B cell (primary cell): ENCODE measurements at regions not wholly inside any gene's neighbourhood (a gene's known extent, or its start where the extent isn't known, plus 50 kb on each side); places are given as distances from the start of the nearest gene placed in this dataset.

Experiments
- ATAC-seq: fragments of 200-7000 bp; cut with Tn5 transposase; one replicate; pipeline ENCODE4 v1.10.0; 2021; ENCODE audit warnings: low read depth, mild to moderate bottlenecking, moderate number of reproducible peaks, moderate library complexity
- CTCF ChIA-PET: fragments of 350-600 bp; sonication (Branson Sonifier 250); formaldehyde crosslinking; loops from one replicate; lab custom pipeline; 2021; ENCODE audit warnings: antibody characterized with exemption, inconsistent platforms; lab: Charles Lee
- POLR2A ChIA-PET: fragments of 350-600 bp; sonication (Branson Sonifier 250); formaldehyde crosslinking; loops from one replicate; lab custom pipeline; 2021; ENCODE audit warnings: antibody characterized with exemption; lab: Charles Lee
- DNase-seq: peaks from one replicate; pipeline ENCODE4 v3.0.0; 2013
- H2AFZ ChIP-seq: 2 replicates; pipeline ENCODE4 v1.6.1; 2012; ENCODE audit warnings: mild to moderate bottlenecking, low read depth, low read length; ENCODE audit not compliant: insufficient read depth, poor library complexity, severe bottlenecking
- H3K27ac ChIP-seq, 2 donors: 1 replicate in 1 of 2; 2 replicates in 1 of 2; pipeline ENCODE4 v1.5.1; 2012 to 2013; ENCODE audit warnings: low read length in 2 of 2, mild to moderate bottlenecking in 2 of 2, moderate library complexity in 1 of 2
- H3K27me3 ChIP-seq, 4 experiments: fragments of 200-600 bp in 1 of 4; sonication (generic) in 1 of 4; replicated peaks in 1 of 4; 1 replicate in 2 of 4; 2 replicates in 2 of 4; pipeline versions ENCODE4 v1.6.1 to v1.7.0; 2013 to 2016; ENCODE audit warnings: low read length in 3 of 4, mild to moderate bottlenecking in 2 of 4, mixed read lengths in 1 of 4, moderate library complexity in 1 of 4; ENCODE audit not compliant: insufficient read depth in 4 of 4, control insufficient read depth in 3 of 4; ENCODE audit errors: control extremely low read depth in 1 of 4
- H3K36me3 ChIP-seq, 2 experiments: replicated peaks in 1 of 2; 1 replicate in 1 of 2; 2 replicates in 1 of 2; pipeline versions ENCODE4 v1.6.1 to v1.7.1; 2013; ENCODE audit warnings: low read length in 1 of 2; ENCODE audit not compliant: insufficient read depth in 2 of 2, control insufficient read depth in 1 of 2; ENCODE audit errors: control extremely low read depth in 1 of 2, extremely low read depth in 1 of 2
- H3K4me1 ChIP-seq, 2 donors: fragments of 200-600 bp in 1 of 2; sonication (generic) in 1 of 2; 1 replicate in 1 of 2; 2 replicates in 1 of 2; pipeline versions ENCODE4 v1.5.1 to v1.6.1; 2013 to 2017; ENCODE audit warnings: low read length in 2 of 2; ENCODE audit not compliant: control insufficient read depth in 2 of 2, insufficient read depth in 2 of 2
- H3K4me2 ChIP-seq: replicated peaks from 2 replicates; pipeline ENCODE3; 2012; ENCODE audit warnings: mild to moderate bottlenecking, low read depth, low read length; ENCODE audit not compliant: poor library complexity, severe bottlenecking
- H3K4me3 ChIP-seq, 5 experiments: fragments of 200-600 bp in 1 of 5; sonication (generic) in 1 of 5; 1 replicate in 3 of 5; 2 replicates in 2 of 5; pipeline versions ENCODE4 v1.5.1 to v1.7.0; 2011 to 2016; ENCODE audit warnings: low read length in 4 of 5, mild to moderate bottlenecking in 4 of 5, low read depth in 2 of 5, control low read depth in 1 of 5, moderate library complexity in 1 of 5; ENCODE audit not compliant: insufficient read depth in 1 of 5; ENCODE audit errors: control extremely low read depth in 1 of 5, extremely low read depth in 1 of 5
- H3K79me2 ChIP-seq: fragments of 200-600 bp; sonication (generic); one replicate; pipeline ENCODE4 v1.6.0; 2016; ENCODE audit warnings: low read length; ENCODE audit not compliant: control insufficient read depth, insufficient read depth
- H3K9ac ChIP-seq: fragments of 200-600 bp; sonication (generic); 2 replicates; pipeline ENCODE4 v1.6.1; 2017; ENCODE audit warnings: mild to moderate bottlenecking, low read length, moderate library complexity
- H3K9me3 ChIP-seq, 3 donors: one replicate each; pipeline versions ENCODE4 v1.6.1 to v1.7.1; 2013; ENCODE audit warnings: low read length in 2 of 3; ENCODE audit not compliant: control insufficient read depth in 2 of 3, insufficient read depth in 1 of 3; ENCODE audit errors: control extremely low read depth in 1 of 3
- H4K20me1 ChIP-seq: 2 replicates; pipeline ENCODE4 v1.6.0; 2012; ENCODE audit warnings: mild to moderate bottlenecking, low read length; ENCODE audit not compliant: insufficient read depth, control insufficient read depth, poor library complexity, severe bottlenecking
- H3K27ac Mint-ChIP-seq: one replicate; pipeline ENCODE4 v1.8.0; 2021; ENCODE audit warnings: mixed read lengths
- H3K27me3 Mint-ChIP-seq: one replicate; pipeline ENCODE4 v1.8.0; 2021; ENCODE audit warnings: mixed read lengths
- H3K4me1 Mint-ChIP-seq: one replicate; pipeline ENCODE4 v1.8.0; 2021; ENCODE audit warnings: mixed read lengths
- H3K4me3 Mint-ChIP-seq: one replicate; pipeline ENCODE4 v1.8.0; 2021; ENCODE audit warnings: mixed read lengths
- H3K9me3 Mint-ChIP-seq: one replicate; pipeline ENCODE4 v1.8.0; 2022; ENCODE audit warnings: mixed read lengths; ENCODE audit not compliant: insufficient read depth
- CTCF ChIP-seq: fragments of 200-600 bp; IDR thresholded peaks from one replicate; pipeline ENCODE4 v1.8.0; 2022; ENCODE audit warnings: antibody characterized with exemption, mild to moderate bottlenecking
- EZH2 ChIP-seq: IDR thresholded peaks from 2 replicates; pipeline ENCODE4 v1.6.1; 2012; ENCODE audit warnings: borderline replicate concordance, low read depth, mild to moderate bottlenecking, moderate library complexity, low read length; ENCODE audit not compliant: insufficient read depth, poor library complexity, severe bottlenecking
- WGBS: methylation state at CpG from one replicate; pipeline ENCODE4 v1.1.5; 2013; ENCODE audit warnings: missing lambda C conversion rate; ENCODE audit not compliant: insufficient coverage; 5-methylcytosine and 5-hydroxymethylcytosine counted together
- intact Hi-C: fragments of 100-400 bp; cut with micrococcal nuclease; formaldehyde crosslinking; loops from one replicate; pipeline ENCODE4 v1.10.0; 2022

GRCh38 chr13:112204346-112205327 lies 137.7 kb downstream of the SOX1 start:
- no peak for ATAC-seq
- no peak overlapping the region for H3K27ac ChIP-seq
- H3K4me3 Mint-ChIP-seq, result no peak overlapping the region
- DNase-seq, result no peak
- no peak overlapping the region for H3K9ac ChIP-seq
- H3K4me3 ChIP-seq, result no peak overlapping the region
- WGBS, result 28% methylated on average over 31 of the region's 33 CpGs
- ChIA-PET POLR2A (no interaction called here), CTCF (no interaction called here)
- peaks cover 0 to 7% (median 4%) of the 10 kb centered on the region in 4 experiments for H3K27me3 ChIP-seq
- no peaks in the 10 kb centered on the region for H3K4me1 ChIP-seq
- no peak overlapping the region for H2AFZ ChIP-seq
- H3K9me3 ChIP-seq, result peaks cover 0 to 4% (median 0%) of the 10 kb centered on the region in 3 donors
- no peak overlapping the region for H3K4me2 ChIP-seq
- intact Hi-C loops, result no loop called here
- no peaks in the 10 kb centered on the region for H3K36me3 ChIP-seq
- no peaks in the 10 kb centered on the region for H3K9me3 Mint-ChIP-seq
- TF ChIP-seq CTCF (no peak), EZH2 (no peak)
- H4K20me1 ChIP-seq, result no peaks in the 10 kb centered on the region
- H3K27me3 Mint-ChIP-seq, result peaks cover 30% of the 10 kb centered on the region
- no peaks in the 10 kb centered on the region for H3K79me2 ChIP-seq
- no peak overlapping the region for H3K27ac Mint-ChIP-seq
- H3K4me1 Mint-ChIP-seq, result no peaks in the 10 kb centered on the region

- WGBS, result 24% methylated on average over 11 of the region's 12 CpGs
- peaks cover 30% of the 10 kb centered on the region for H3K27me3 Mint-ChIP-seq
- intact Hi-C loops, result no loop called here
- no peak overlapping the region for H3K4me3 Mint-ChIP-seq
- DNase-seq, result no peak
- H3K27ac Mint-ChIP-seq, result no peak overlapping the region
- H3K9ac ChIP-seq, result no peak overlapping the region
- H3K9me3 Mint-ChIP-seq, result no peaks in the 10 kb centered on the region
- TF ChIP-seq EZH2, result no peak
- TF ChIP-seq CTCF, result no peak
- no peaks in the 10 kb centered on the region for H3K4me1 Mint-ChIP-seq
- no peaks in the 10 kb centered on the region for H3K4me1 ChIP-seq
- H3K9me3 ChIP-seq, result peaks cover 0 to 9% (median 0%) of the 10 kb centered on the region in 3 donors
- H3K27ac ChIP-seq, result no peak overlapping the region
- no peak overlapping the region for H3K4me2 ChIP-seq
- no peaks in the 10 kb centered on the region for H3K36me3 ChIP-seq
- ATAC-seq, result no peak
- ChIA-PET POLR2A (no interaction called here), CTCF (no interaction called here)
- H4K20me1 ChIP-seq, result no peaks in the 10 kb centered on the region
- no peak overlapping the region for H2AFZ ChIP-seq
- no peak overlapping the region for H3K4me3 ChIP-seq
- H3K79me2 ChIP-seq, result no peaks in the 10 kb centered on the region
- peaks cover 0 to 7% (median 4%) of the 10 kb centered on the region in 4 experiments for H3K27me3 ChIP-seq
Measured at GRCh38 chr13:112205990-112206389, 139.0 kb downstream of the SOX1 start.
